GM12878 (cell line): ENCODE measurements at regions not wholly inside any gene's neighbourhood (a gene's known extent, or its start where the extent isn't known, plus 50 kb on each side); places are given as distances from the start of the nearest gene placed in this dataset.
"Not testable (repeated sequence)": the region's sequence is repeated elsewhere in the genome, so short reads cannot be mapped to it uniquely, and the experiment has no call there.

Experiments used
- BCL3 ChIP-seq: IDR thresholded peaks from 2 replicates; pipeline ENCODE4 v1.6.1; 2011; ENCODE audit warnings: borderline replicate concordance, low read depth, mild to moderate bottlenecking, moderate library complexity, low read length; ENCODE audit not compliant: insufficient read depth, poor library complexity, severe bottlenecking
- CTCF ChIP-seq, 3 experiments: IDR thresholded peaks in 2 of 3; conservative IDR thresholded peaks in 1 of 3; 2 replicates each; pipeline ENCODE4 v1.5.1; 2011; ENCODE audit warnings: low read depth in 3 of 3, low read length in 3 of 3, mild to moderate bottlenecking in 3 of 3, control low read depth in 2 of 3, moderate library complexity in 2 of 3, inconsistent platforms in 1 of 3, mixed read lengths in 1 of 3; ENCODE audit not compliant: control insufficient read depth in 2 of 3, insufficient read depth in 1 of 3; ENCODE audit errors: extremely low read depth in 1 of 3
- EP300 ChIP-seq, 2 experiments: fragments of 150-350 bp in 1 of 2; IDR thresholded peaks; 2 replicates each; pipeline ENCODE4 v1.6.1; 2011 to 2012; ENCODE audit warnings: low read depth in 2 of 2, low read length in 2 of 2, borderline replicate concordance in 1 of 2, improper control_type of control experiment in 1 of 2, inconsistent platforms in 1 of 2; ENCODE audit not compliant: control insufficient read depth in 1 of 2
- POLR2A ChIP-seq: IDR thresholded peaks from 2 replicates; pipeline ENCODE4 v1.6.1; 2011; ENCODE audit warnings: low read depth, mild to moderate bottlenecking, low read length
- SUPT20H ChIP-seq: IDR thresholded peaks from 2 replicates; pipeline ENCODE4 v1.6.1; 2011; ENCODE audit warnings: low read depth, mild to moderate bottlenecking, low read length, moderate library complexity, borderline replicate concordance; ENCODE audit not compliant: control insufficient read depth
- ZNF274 ChIP-seq: IDR thresholded peaks from one replicate; pipeline ENCODE4 v1.8.0; 2011; ENCODE audit not compliant: insufficient read length, insufficient read depth

GRCh38 chr1:121003230-121003629 is 113.7 kb downstream of the PPIAL4A start:
- TF ChIP-seq CTCF (IDR thresholded peaks at IDR 0.05 in 2 of 3, conservative IDR thresholded peaks at IDR 0.05 in 1 of 3; ENCODE audit: control insufficient read depth in 2 of 3, extremely low read depth in 1 of 3, insufficient read depth in 1 of 3, low read depth in 3 of 3, low read length in 3 of 3); POLR2A; EP300 (IDR thresholded peaks at IDR 0.05; ENCODE audit: borderline replicate concordance in 1 of 2, control insufficient read depth in 1 of 2, low read depth in 2 of 2, low read length in 2 of 2); BCL3; ZNF274; SUPT20H: not testable (repeated sequence)
